ENCODE measurements at regions not wholly inside any gene's neighbourhood (a gene's known extent, or its start where the extent isn't known, plus 50 kb on each side); places are given as distances from the start of the nearest gene placed in this dataset.

GRCh38 chr17:13310858-13311257 lies 290.9 kb downstream of the HS3ST3A1 start:
- TF ChIP-seq SETDB1 (IDR thresholded peaks at IDR 0.05; ENCODE audit: insufficient read length, low read length) (no peak), ZNF544 (tag by site-specific recombination; IDR thresholded peaks at IDR 0.05) (no peak), ZNF132 (tag by site-specific recombination; IDR thresholded peaks at IDR 0.05; ENCODE audit: borderline replicate concordance) (no peak), CTCF (tag by site-specific recombination; IDR thresholded peaks at IDR 0.05) (no peak), ZNF274 (IDR thresholded peaks at IDR 0.05; ENCODE audit: low read length) (no peak), ZNF274 (tag by site-specific recombination; IDR thresholded peaks at IDR 0.05; ENCODE audit: borderline replicate concordance) (no peak), ZNF24 (tag by site-specific recombination; IDR thresholded peaks at IDR 0.05) (no peak)
